SK-N-SH (cell line): ENCODE measurements at regions not wholly inside any gene's neighbourhood (a gene's known extent, or its start where the extent isn't known, plus 50 kb on each side); places are given as distances from the start of the nearest gene placed in this dataset.

Source experiments
- CTCF ChIA-PET: fragments of 300-600, 350-600 bp; formaldehyde crosslinking; extraction: SDS; loops from one replicate; lab custom pipeline; 2021; lab: Yijun Ruan, JAX
- POLR2A ChIA-PET: fragments of 350-600 bp; sonication (Branson Sonifier 250); formaldehyde crosslinking; extraction: SDS; loops from one replicate; lab custom pipeline; 2020; ENCODE audit warnings: antibody characterized with exemption, inconsistent platforms; lab: Yijun Ruan, JAX
- DNase-seq: peaks from one replicate; pipeline ENCODE4 v3.0.0; 2012
- H2AFZ ChIP-seq: fragments of 200-600 bp; sonication (generic); 2 replicates; pipeline ENCODE4 v1.8.1; 2016; ENCODE audit warnings: antibody characterized with exemption, mild to moderate bottlenecking, low read depth
- H3F3A ChIP-seq: fragments of 200-600 bp; sonication (generic); replicated peaks from 2 replicates; pipeline ENCODE3; 2016; ENCODE audit warnings: antibody characterized with exemption, mild to moderate bottlenecking; ENCODE audit not compliant: insufficient read depth
- H3K27ac ChIP-seq, 2 experiments: fragments of 200-500 bp in 1 of 2; fragments of 200-600 bp in 1 of 2; sonication (Bioruptor generic) in 1 of 2; sonication (generic), shearing (Covaris generic) in 1 of 2; 2 replicates each; pipeline versions ENCODE4 v1.5.1 to v1.6.1; 2014 to 2016; ENCODE audit warnings: low read depth in 2 of 2, inconsistent platforms in 1 of 2, low read length in 1 of 2, mild to moderate bottlenecking in 1 of 2, mixed read lengths in 1 of 2
- H3K27me3 ChIP-seq: fragments of 200-600 bp; sonication (generic), shearing (Covaris generic); 2 replicates; pipeline ENCODE4 v1.6.1; 2016; ENCODE audit warnings: mixed run types; ENCODE audit not compliant: insufficient read depth
- H3K36me3 ChIP-seq, 2 experiments: fragments of 200-500 bp in 1 of 2; fragments of 200-600 bp in 1 of 2; sonication (Bioruptor generic) in 1 of 2; sonication (generic) in 1 of 2; replicated peaks in 1 of 2; 2 replicates each; pipeline versions ENCODE3 to v1.5.1; 2014 to 2016; ENCODE audit warnings: low read length in 1 of 2, mild to moderate bottlenecking in 1 of 2; ENCODE audit not compliant: insufficient read depth in 2 of 2, control insufficient read depth in 1 of 2
- H3K4me1 ChIP-seq, 2 experiments: fragments of 200-500 bp in 1 of 2; fragments of 200-600 bp in 1 of 2; sonication (Bioruptor generic) in 1 of 2; sonication (generic), shearing (Covaris generic) in 1 of 2; 2 replicates each; pipeline versions ENCODE4 v1.5.1 to v1.6.1; 2014 to 2016; ENCODE audit warnings: low read depth in 1 of 2, low read length in 1 of 2, mixed run types in 1 of 2; ENCODE audit not compliant: insufficient read depth in 2 of 2, control insufficient read depth in 1 of 2
- H3K4me2 ChIP-seq: fragments of 200-600 bp; sonication (generic), shearing (Covaris generic); 2 replicates; pipeline ENCODE4 v1.6.1; 2017; ENCODE audit warnings: mixed run types
- H3K4me3 ChIP-seq, 2 experiments: fragments of 200-500 bp in 1 of 2; fragments of 200-600 bp in 1 of 2; sonication (Bioruptor generic) in 1 of 2; sonication (generic), shearing (Covaris generic) in 1 of 2; 2 replicates each; pipeline versions ENCODE4 v1.5.1 to v1.8.1; 2014 to 2016; ENCODE audit warnings: low read depth in 2 of 2, inconsistent platforms in 1 of 2, low read length in 1 of 2, mild to moderate bottlenecking in 1 of 2, mixed read lengths in 1 of 2, moderate library complexity in 1 of 2
- H3K79me2 ChIP-seq: fragments of 200-600 bp; sonication (generic); 2 replicates; pipeline ENCODE4 v1.8.1; 2017; ENCODE audit warnings: mild to moderate bottlenecking; ENCODE audit not compliant: insufficient read depth
- H3K9ac ChIP-seq: fragments of 200-600 bp; sonication (generic); 2 replicates; pipeline ENCODE4 v1.6.1; 2017; ENCODE audit warnings: mixed run types
- H3K9me2 ChIP-seq: fragments of 200-600 bp; sonication (generic); 2 replicates; pipeline ENCODE4 v1.6.1; 2017; ENCODE audit warnings: mixed run types
- H3K9me3 ChIP-seq: fragments of 200-600 bp; sonication (generic); 2 replicates; pipeline ENCODE4 v1.6.1; 2017; ENCODE audit warnings: mixed run types, mild to moderate bottlenecking, moderate library complexity
- H4K20me1 ChIP-seq: fragments of 200-600 bp; sonication (generic); 2 replicates; pipeline ENCODE4 v1.6.1; 2017; ENCODE audit warnings: mild to moderate bottlenecking, mixed run types; ENCODE audit not compliant: insufficient read depth
- ELF1 ChIP-seq: IDR thresholded peaks from 2 replicates; pipeline ENCODE4 v1.4.0; 2012
- EZH2phosphoT487 ChIP-seq: fragments of 200-600 bp; sonication (generic); IDR thresholded peaks from 2 replicates; pipeline ENCODE4 v1.6.1; 2017; ENCODE audit warnings: low read depth, mixed run types, mild to moderate bottlenecking, antibody characterized with exemption, moderate library complexity, borderline replicate concordance
- FOSL2 ChIP-seq: IDR thresholded peaks from 2 replicates; pipeline ENCODE4 v1.4.0; 2012; ENCODE audit warnings: low read depth, mild to moderate bottlenecking, moderate library complexity, borderline replicate concordance
- FOXJ3 ChIP-seq: sonication (generic); formaldehyde crosslinking; IDR thresholded peaks from 2 replicates; pipeline ENCODE4 v1.5.1; 2020; ENCODE audit warnings: mild to moderate bottlenecking, missing genetic modification reagents
- GATA2 ChIP-seq: sonication (generic); formaldehyde crosslinking; IDR thresholded peaks from 2 replicates; pipeline ENCODE4 v1.5.0; 2020; ENCODE audit warnings: mild to moderate bottlenecking, missing genetic modification reagents
- JUND ChIP-seq: IDR thresholded peaks from 2 replicates; pipeline ENCODE4 v1.4.0; 2012
- MEF2A ChIP-seq: IDR thresholded peaks from 2 replicates; pipeline ENCODE4 v1.4.0; 2012; ENCODE audit warnings: low read depth, borderline replicate concordance
- MXI1 ChIP-seq: IDR thresholded peaks from 2 replicates; pipeline ENCODE4 v1.6.1; 2012; ENCODE audit warnings: mild to moderate bottlenecking, low read depth, low read length, improper control_type of control experiment
- NFIC ChIP-seq: IDR thresholded peaks from 2 replicates; pipeline ENCODE4 v1.4.0; 2012; ENCODE audit warnings: borderline replicate concordance
- POLR2AphosphoS5 ChIP-seq: IDR thresholded peaks from 2 replicates; pipeline ENCODE4 v1.6.1; 2012; ENCODE audit warnings: low read depth, low read length
- RAD21 ChIP-seq: IDR thresholded peaks from 2 replicates; pipeline ENCODE4 v1.6.1; 2012; ENCODE audit warnings: mild to moderate bottlenecking, low read length
- RCOR1 ChIP-seq: fragments of 150-350 bp; IDR thresholded peaks from 2 replicates; pipeline ENCODE4 v1.6.1; 2017; ENCODE audit warnings: antibody characterized with exemption, low read length
- TAF1 ChIP-seq: IDR thresholded peaks from 2 replicates; pipeline ENCODE4 v1.6.1; 2012; ENCODE audit warnings: low read depth, mild to moderate bottlenecking, low read length, moderate library complexity, borderline replicate concordance
- TEAD4 ChIP-seq: IDR thresholded peaks from 2 replicates; pipeline ENCODE4 v1.4.0; 2012; ENCODE audit warnings: mild to moderate bottlenecking, borderline replicate concordance; ENCODE audit not compliant: insufficient read depth
- YY1 ChIP-seq: IDR thresholded peaks from 2 replicates; pipeline ENCODE4 v1.4.0; 2012; ENCODE audit warnings: low read depth, mild to moderate bottlenecking
- WGBS: methylation state at CpG from one replicate; pipeline ENCODE4 v1.1.6; 2017; ENCODE audit warnings: low lambda C conversion rate; 5-methylcytosine and 5-hydroxymethylcytosine counted together
- TF ChIP-seq, protein P1 (sequence below): IDR thresholded peaks from 2 replicates; pipeline ENCODE4 v1.4.0; 2012; ENCODE audit warnings: low read depth
- TF ChIP-seq, protein P2 (sequence below): IDR thresholded peaks from 2 replicates; pipeline ENCODE4; 2012
- TF ChIP-seq, protein P3 (sequence below): IDR thresholded peaks from 2 replicates; pipeline ENCODE4 v1.4.0; 2012; ENCODE audit warnings: low read depth, borderline replicate concordance
- TF ChIP-seq, protein P4 (sequence below): fragments of 150-350 bp; IDR thresholded peaks from 2 replicates; pipeline ENCODE4 v1.6.1; 2016; ENCODE audit warnings: mild to moderate bottlenecking, low read depth, low read length
- TF ChIP-seq, protein P5 (sequence below): IDR thresholded peaks from 2 replicates; pipeline ENCODE4 v1.4.0; 2012; ENCODE audit warnings: low read depth, borderline replicate concordance

DNA sequence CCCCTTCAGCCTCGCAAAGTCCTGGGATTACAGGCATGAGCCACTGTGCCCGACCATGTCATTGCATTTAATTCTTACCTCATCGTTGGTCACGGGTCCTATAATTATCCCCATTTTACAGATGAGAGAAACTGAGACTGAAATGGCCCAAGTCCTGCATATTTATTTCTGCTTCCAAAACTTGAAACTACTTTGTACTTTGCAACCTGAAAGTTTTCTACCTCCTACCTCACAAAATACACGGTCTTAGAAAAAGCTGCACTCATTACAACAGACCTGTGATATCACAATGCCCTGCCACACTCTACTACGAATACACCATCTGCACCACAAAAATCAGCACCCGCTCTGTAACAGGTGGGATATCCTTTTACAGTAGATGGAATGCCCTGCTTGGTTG, 189.1 kb downstream of the ADAMTS15 start:
- Histone ChIP-seq H3K4me3 (no peak overlapping the region), H3K27me3 (no peaks in the 10 kb centered on the region), H3K9ac (no peak overlapping the region), H3K4me2 (0 out of 2 replicates have a peak overlapping the region, but pooled peaks have one; percentile 38), H3K36me3 (no peaks in the 10 kb centered on the region), H3K9me3 (no peaks in the 10 kb centered on the region), H4K20me1 (no peaks in the 10 kb centered on the region), H3K27ac (peak overlapping the region in 1 of 2 experiments; percentile 36; a peak in 1 of 4 replicates), H3K9me2 (no peaks in the 10 kb centered on the region), H3K79me2 (no peaks in the 10 kb centered on the region), H2AFZ (no peak overlapping the region), H3F3A (peaks cover 7% of the 10 kb centered on the region), H3K4me1 (peaks cover 0 to 26% of the 10 kb centered on the region in 2 experiments; a peak in 2 of 4 replicates)
- 84% methylated on average over 7 of the region's 7 CpGs for WGBS
- no peak for DNase-seq
- ChIA-PET POLR2A (no interaction called here), CTCF (interaction anchor here (1.6 kb wide), 1 partner anchor 203 kb away, joined by 4 read pairs; no protein-coding TSS in a partner anchor)
- TF ChIP-seq, protein P1, sequence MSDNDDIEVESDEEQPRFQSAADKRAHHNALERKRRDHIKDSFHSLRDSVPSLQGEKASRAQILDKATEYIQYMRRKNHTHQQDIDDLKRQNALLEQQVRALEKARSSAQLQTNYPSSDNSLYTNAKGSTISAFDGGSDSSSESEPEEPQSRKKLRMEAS, result no peak
- no peak for TF ChIP-seq ELF1
- TF ChIP-seq MXI1, result no peak
- no peak for TF ChIP-seq FOXJ3 (CRISPR knock-in tag)
- no peak for TF ChIP-seq JUND
- TF ChIP-seq TEAD4, result no peak
- TF ChIP-seq TAF1, result no peak
- TF ChIP-seq EZH2phosphoT487, result no peak
- no peak for TF ChIP-seq FOSL2
- TF ChIP-seq GATA2 (CRISPR knock-in tag), result no peak
- TF ChIP-seq, protein P2, sequence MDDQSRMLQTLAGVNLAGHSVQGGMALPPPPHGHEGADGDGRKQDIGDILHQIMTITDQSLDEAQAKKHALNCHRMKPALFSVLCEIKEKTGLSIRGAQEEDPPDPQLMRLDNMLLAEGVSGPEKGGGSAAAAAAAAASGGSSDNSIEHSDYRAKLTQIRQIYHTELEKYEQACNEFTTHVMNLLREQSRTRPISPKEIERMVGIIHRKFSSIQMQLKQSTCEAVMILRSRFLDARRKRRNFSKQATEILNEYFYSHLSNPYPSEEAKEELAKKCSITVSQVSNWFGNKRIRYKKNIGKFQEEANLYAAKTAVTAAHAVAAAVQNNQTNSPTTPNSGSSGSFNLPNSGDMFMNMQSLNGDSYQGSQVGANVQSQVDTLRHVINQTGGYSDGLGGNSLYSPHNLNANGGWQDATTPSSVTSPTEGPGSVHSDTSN, result no peak
- TF ChIP-seq POLR2AphosphoS5, result no peak
- no peak for TF ChIP-seq RCOR1
- TF ChIP-seq, protein P3, sequence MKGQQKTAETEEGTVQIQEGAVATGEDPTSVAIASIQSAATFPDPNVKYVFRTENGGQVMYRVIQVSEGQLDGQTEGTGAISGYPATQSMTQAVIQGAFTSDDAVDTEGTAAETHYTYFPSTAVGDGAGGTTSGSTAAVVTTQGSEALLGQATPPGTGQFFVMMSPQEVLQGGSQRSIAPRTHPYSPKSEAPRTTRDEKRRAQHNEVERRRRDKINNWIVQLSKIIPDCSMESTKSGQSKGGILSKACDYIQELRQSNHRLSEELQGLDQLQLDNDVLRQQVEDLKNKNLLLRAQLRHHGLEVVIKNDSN, result no peak
- TF ChIP-seq MEF2A, result no peak
- TF ChIP-seq YY1, result no peak
- TF ChIP-seq NFIC, result no peak
- TF ChIP-seq, protein P4, sequence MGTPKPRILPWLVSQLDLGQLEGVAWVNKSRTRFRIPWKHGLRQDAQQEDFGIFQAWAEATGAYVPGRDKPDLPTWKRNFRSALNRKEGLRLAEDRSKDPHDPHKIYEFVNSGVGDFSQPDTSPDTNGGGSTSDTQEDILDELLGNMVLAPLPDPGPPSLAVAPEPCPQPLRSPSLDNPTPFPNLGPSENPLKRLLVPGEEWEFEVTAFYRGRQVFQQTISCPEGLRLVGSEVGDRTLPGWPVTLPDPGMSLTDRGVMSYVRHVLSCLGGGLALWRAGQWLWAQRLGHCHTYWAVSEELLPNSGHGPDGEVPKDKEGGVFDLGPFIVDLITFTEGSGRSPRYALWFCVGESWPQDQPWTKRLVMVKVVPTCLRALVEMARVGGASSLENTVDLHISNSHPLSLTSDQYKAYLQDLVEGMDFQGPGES, result no peak
- no peak for TF ChIP-seq RAD21
- TF ChIP-seq, protein P5, sequence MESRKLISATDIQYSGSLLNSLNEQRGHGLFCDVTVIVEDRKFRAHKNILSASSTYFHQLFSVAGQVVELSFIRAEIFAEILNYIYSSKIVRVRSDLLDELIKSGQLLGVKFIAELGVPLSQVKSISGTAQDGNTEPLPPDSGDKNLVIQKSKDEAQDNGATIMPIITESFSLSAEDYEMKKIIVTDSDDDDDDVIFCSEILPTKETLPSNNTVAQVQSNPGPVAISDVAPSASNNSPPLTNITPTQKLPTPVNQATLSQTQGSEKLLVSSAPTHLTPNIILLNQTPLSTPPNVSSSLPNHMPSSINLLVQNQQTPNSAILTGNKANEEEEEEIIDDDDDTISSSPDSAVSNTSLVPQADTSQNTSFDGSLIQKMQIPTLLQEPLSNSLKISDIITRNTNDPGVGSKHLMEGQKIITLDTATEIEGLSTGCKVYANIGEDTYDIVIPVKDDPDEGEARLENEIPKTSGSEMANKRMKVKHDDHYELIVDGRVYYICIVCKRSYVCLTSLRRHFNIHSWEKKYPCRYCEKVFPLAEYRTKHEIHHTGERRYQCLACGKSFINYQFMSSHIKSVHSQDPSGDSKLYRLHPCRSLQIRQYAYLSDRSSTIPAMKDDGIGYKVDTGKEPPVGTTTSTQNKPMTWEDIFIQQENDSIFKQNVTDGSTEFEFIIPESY, result no peak
